GM12873 (cell line): ENCODE measurements at regions not wholly inside any gene's neighbourhood (a gene's known extent, or its start where the extent isn't known, plus 50 kb on each side); places are given as distances from the start of the nearest gene placed in this dataset.

ENCODE experiments used
- TF ChIP-seq, protein P1 (sequence below): IDR thresholded peaks from 2 replicates; pipeline ENCODE4 v1.5.1; 2012; ENCODE audit warnings: low read depth, mild to moderate bottlenecking, moderate library complexity, low read length, control low read depth; ENCODE audit not compliant: insufficient read depth; ENCODE audit errors: missing control alignments

- TF ChIP-seq, protein P1, sequence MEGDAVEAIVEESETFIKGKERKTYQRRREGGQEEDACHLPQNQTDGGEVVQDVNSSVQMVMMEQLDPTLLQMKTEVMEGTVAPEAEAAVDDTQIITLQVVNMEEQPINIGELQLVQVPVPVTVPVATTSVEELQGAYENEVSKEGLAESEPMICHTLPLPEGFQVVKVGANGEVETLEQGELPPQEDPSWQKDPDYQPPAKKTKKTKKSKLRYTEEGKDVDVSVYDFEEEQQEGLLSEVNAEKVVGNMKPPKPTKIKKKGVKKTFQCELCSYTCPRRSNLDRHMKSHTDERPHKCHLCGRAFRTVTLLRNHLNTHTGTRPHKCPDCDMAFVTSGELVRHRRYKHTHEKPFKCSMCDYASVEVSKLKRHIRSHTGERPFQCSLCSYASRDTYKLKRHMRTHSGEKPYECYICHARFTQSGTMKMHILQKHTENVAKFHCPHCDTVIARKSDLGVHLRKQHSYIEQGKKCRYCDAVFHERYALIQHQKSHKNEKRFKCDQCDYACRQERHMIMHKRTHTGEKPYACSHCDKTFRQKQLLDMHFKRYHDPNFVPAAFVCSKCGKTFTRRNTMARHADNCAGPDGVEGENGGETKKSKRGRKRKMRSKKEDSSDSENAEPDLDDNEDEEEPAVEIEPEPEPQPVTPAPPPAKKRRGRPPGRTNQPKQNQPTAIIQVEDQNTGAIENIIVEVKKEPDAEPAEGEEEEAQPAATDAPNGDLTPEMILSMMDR, result no peak
Measured at GRCh38 chr15:91522605-91523332, 330.7 kb upstream of the SLCO3A1 start.

DNA sequence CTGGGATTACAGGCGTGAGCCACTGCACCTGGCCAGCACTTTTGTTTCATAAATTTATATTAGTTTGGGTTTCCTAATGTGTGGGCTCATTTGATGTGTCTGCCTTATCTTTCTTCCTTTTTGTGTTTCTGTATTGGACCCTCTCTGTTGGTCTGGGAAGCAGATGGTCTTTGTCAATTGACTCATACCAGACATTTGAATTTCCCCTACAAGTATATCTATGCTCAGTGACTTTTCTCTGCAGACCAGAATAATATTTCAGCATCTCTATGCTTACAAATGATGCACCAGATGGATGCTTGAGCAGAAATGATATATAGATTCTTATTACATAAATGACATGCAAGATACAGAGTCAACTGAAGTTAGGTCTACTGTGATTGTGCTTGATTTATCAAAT, 329.9 kb upstream of the SLCO3A1 start:
- TF ChIP-seq, protein P1, result no peak

GRCh38 chr15:91524534-91524933, 329.0 kb upstream of the SLCO3A1 start:
- TF ChIP-seq, protein P1, result no peak

DNA sequence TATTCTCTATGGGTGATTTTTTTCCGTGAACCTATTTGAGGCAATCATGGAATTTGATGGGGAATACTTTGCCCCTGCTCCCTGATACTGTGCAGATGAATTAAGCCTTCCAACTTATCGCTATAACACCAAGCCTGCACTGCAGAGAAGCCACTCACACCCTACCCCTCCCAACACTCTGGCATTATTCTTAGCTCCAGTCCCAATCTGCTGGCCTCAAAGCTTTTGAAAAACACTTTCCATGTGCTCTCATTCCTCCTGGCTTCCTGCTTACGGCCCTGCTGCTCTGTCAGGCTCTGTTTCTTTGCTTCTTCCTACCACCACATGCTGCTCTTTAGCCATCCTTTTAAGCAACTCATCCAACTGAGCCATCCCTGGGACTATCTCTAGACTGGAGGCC, 327.8 kb upstream of the SLCO3A1 start:
- TF ChIP-seq, protein P1, result no peak

DNA sequence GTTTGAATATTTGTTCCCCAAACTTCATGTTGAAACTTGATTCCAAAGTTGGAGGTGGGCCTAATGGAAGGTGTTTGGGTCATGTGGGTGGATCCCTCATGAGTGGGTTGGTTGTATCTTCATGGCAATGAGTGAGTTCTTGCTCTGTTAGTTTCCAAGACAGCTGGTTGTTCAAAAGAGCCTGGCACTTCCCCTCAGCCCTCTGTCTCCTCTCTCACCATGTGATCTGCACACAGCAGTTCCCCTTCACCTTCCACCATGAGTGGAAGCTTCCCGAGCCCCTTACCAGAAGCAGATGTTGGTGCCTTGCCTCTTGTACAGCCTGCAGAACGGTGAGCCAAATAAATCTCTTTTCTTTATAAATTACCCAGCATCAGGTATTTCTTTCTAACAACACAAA, 327.1 kb upstream of the SLCO3A1 start:
- TF ChIP-seq, protein P1, result no peak

GRCh38 chr15:91528801-91529200, 324.7 kb upstream of the SLCO3A1 start:
- TF ChIP-seq, protein P1, result no peak

GRCh38 chr15:91529534-91529933, 324.0 kb upstream of the SLCO3A1 start:
- TF ChIP-seq, protein P1, result no peak
